ENCODE measurements at regions not wholly inside any gene's neighbourhood (a gene's known extent, or its start where the extent isn't known, plus 50 kb on each side); places are given as distances from the start of the nearest gene placed in this dataset.

GRCh38 chr2:22347306-22347705 is 1037.7 kb upstream of the KLHL29 start:
- TF ChIP-seq EZH2phosphoT487 (conservative IDR thresholded peaks at IDR 0.05; ENCODE audit: low read length), result no peak
- TF ChIP-seq, protein P1, sequence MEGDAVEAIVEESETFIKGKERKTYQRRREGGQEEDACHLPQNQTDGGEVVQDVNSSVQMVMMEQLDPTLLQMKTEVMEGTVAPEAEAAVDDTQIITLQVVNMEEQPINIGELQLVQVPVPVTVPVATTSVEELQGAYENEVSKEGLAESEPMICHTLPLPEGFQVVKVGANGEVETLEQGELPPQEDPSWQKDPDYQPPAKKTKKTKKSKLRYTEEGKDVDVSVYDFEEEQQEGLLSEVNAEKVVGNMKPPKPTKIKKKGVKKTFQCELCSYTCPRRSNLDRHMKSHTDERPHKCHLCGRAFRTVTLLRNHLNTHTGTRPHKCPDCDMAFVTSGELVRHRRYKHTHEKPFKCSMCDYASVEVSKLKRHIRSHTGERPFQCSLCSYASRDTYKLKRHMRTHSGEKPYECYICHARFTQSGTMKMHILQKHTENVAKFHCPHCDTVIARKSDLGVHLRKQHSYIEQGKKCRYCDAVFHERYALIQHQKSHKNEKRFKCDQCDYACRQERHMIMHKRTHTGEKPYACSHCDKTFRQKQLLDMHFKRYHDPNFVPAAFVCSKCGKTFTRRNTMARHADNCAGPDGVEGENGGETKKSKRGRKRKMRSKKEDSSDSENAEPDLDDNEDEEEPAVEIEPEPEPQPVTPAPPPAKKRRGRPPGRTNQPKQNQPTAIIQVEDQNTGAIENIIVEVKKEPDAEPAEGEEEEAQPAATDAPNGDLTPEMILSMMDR (IDR thresholded peaks at IDR 0.05; ENCODE audit: insufficient read depth, low read length, poor library complexity, severe bottlenecking), result no peak
